Hepatic stellate cell (primary cell): ENCODE measurements at regions not wholly inside any gene's neighbourhood (a gene's known extent, or its start where the extent isn't known, plus 50 kb on each side); places are given as distances from the start of the nearest gene placed in this dataset.

Source experiments
- DNase-seq: peaks from one replicate; pipeline ENCODE4 v3.0.0; 2011; ENCODE audit warnings: low spot score

GRCh38 chr13:108156749-108157148, 58.6 kb downstream of the LIG4 start:
- DNase-seq = no peak

- DNase-seq = peak; percentile 21
Measured at GRCh38 chr13:108155185-108156106, 59.9 kb downstream of the LIG4 start.

- no peak for DNase-seq
Measured at GRCh38 chr13:108154421-108154858, 60.9 kb downstream of the LIG4 start.

GRCh38 chr13:108146642-108147041, 68.7 kb downstream of the LIG4 start:
- no peak for DNase-seq

GRCh38 chr13:108142702-108143436, 72.5 kb downstream of the LIG4 start:
- no peak for DNase-seq

GRCh38 chr13:108137176-108137575, 78.2 kb downstream of the LIG4 start:
- no peak for DNase-seq

GRCh38 chr13:108127406-108127805, 87.9 kb downstream of the LIG4 start:
- DNase-seq = no peak

GRCh38 chr13:108126056-108126455, 89.3 kb downstream of the LIG4 start:
- DNase-seq = no peak

- no peak for DNase-seq
Measured at GRCh38 chr13:108121406-108121805, 93.9 kb downstream of the LIG4 start.

- no peak for DNase-seq
Measured at GRCh38 chr13:108120856-108121255, 94.5 kb downstream of the LIG4 start.

- no peak for DNase-seq
Measured at GRCh38 chr13:108120302-108120701, 95.0 kb downstream of the LIG4 start.

- DNase-seq = no peak
Measured at GRCh38 chr13:108115738-108116137, 99.6 kb downstream of the LIG4 start.

- DNase-seq = no peak
Measured at GRCh38 chr13:108113407-108113806, 101.9 kb downstream of the LIG4 start.

- no peak for DNase-seq
Measured at GRCh38 chr13:108104736-108105135, 110.6 kb downstream of the LIG4 start.

GRCh38 chr13:108102771-108103170, 112.6 kb downstream of the LIG4 start:
- DNase-seq = no peak

GRCh38 chr13:108096301-108096915, 118.9 kb downstream of the LIG4 start:
- no peak for DNase-seq

GRCh38 chr13:108095036-108095435, 120.3 kb downstream of the LIG4 start:
- DNase-seq = no peak

- DNase-seq = no peak
Measured at GRCh38 chr13:108093616-108094015, 121.7 kb downstream of the LIG4 start.

GRCh38 chr13:108087810-108088209, 127.5 kb downstream of the LIG4 start:
- DNase-seq = no peak

GRCh38 chr13:108086678-108087077, 128.7 kb downstream of the LIG4 start:
- DNase-seq = no peak

- no peak for DNase-seq
Measured at GRCh38 chr13:108084840-108085239, 130.5 kb downstream of the LIG4 start.

- no peak for DNase-seq
Measured at GRCh38 chr13:108083056-108083455, 132.3 kb downstream of the LIG4 start.

- DNase-seq = no peak
Measured at GRCh38 chr13:108082481-108082880, 132.9 kb downstream of the LIG4 start.
